CD4-positive, CD25-positive, alpha-beta regulatory T cell (primary cell): ENCODE measurements at regions not wholly inside any gene's neighbourhood (a gene's known extent, or its start where the extent isn't known, plus 50 kb on each side); places are given as distances from the start of the nearest gene placed in this dataset.
"Not testable (repeated sequence)": the region's sequence is repeated elsewhere in the genome, so short reads cannot be mapped to it uniquely, and the experiment has no call there.

Experiments used
- ATAC-seq, 2 donors: fragments of 150-1000 bp; cut with Tn5 transposase; one replicate each; pipeline ENCODE4 v1.10.0; 2021; ENCODE audit warnings: low read depth in 2 of 2, moderate number of reproducible peaks in 2 of 2, moderate library complexity in 1 of 2
- DNase-seq, 3 donors: peaks; one replicate each; pipeline versions ENCODE4 v3.0.0 to v3.0.0-alpha.2; 2012 to 2022; ENCODE audit warnings: mixed read lengths in 1 of 3
- H3K27ac ChIP-seq: one replicate; pipeline ENCODE4 v1.7.0; 2013; ENCODE audit warnings: mild to moderate bottlenecking, low read length; ENCODE audit not compliant: insufficient read depth, poor library complexity, severe bottlenecking
- H3K27me3 ChIP-seq: one replicate; pipeline ENCODE4 v1.7.0; 2013; ENCODE audit warnings: low read length; ENCODE audit not compliant: control insufficient read depth, insufficient read depth
- H3K36me3 ChIP-seq: one replicate; pipeline ENCODE4 v1.7.0; 2013; ENCODE audit warnings: mild to moderate bottlenecking, low read length, moderate library complexity; ENCODE audit not compliant: control insufficient read depth, insufficient read depth
- H3K4me1 ChIP-seq: 2 replicates; pipeline ENCODE4 v1.7.0; 2013; ENCODE audit warnings: mild to moderate bottlenecking, low read length; ENCODE audit not compliant: insufficient read depth, control insufficient read depth, poor library complexity, severe bottlenecking
- H3K4me3 ChIP-seq: one replicate; pipeline ENCODE4 v1.7.0; 2013; ENCODE audit warnings: low read depth, mild to moderate bottlenecking, low read length, moderate library complexity
- H3K9me3 ChIP-seq, 2 experiments: 1 replicate in 1 of 2; 2 replicates in 1 of 2; pipeline ENCODE4 v1.7.0; 2013; ENCODE audit warnings: low read length in 2 of 2, mild to moderate bottlenecking in 1 of 2, moderate library complexity in 1 of 2; ENCODE audit not compliant: control insufficient read depth in 2 of 2
- H3K27ac Mint-ChIP-seq, 3 donors: one replicate each; pipeline ENCODE4 v1.8.0; 2020 to 2022; ENCODE audit warnings: mild to moderate bottlenecking in 3 of 3, mixed read lengths in 3 of 3, moderate library complexity in 2 of 3
- H3K27me3 Mint-ChIP-seq: one replicate; pipeline ENCODE4 v1.8.0; 2022; ENCODE audit warnings: mild to moderate bottlenecking, mixed read lengths
- H3K36me3 Mint-ChIP-seq: one replicate; pipeline ENCODE4 v1.8.0; 2020; ENCODE audit warnings: mixed read lengths
- H3K4me1 Mint-ChIP-seq, 4 donors: one replicate each; pipeline ENCODE4 v1.8.0; 2020 to 2022; ENCODE audit warnings: mixed read lengths in 4 of 4, mild to moderate bottlenecking in 1 of 4
- H3K4me3 Mint-ChIP-seq, 4 donors: one replicate each; pipeline ENCODE4 v1.8.0; 2020 to 2022; ENCODE audit warnings: mild to moderate bottlenecking in 4 of 4, mixed read lengths in 4 of 4, moderate library complexity in 3 of 4
- H3K9me3 Mint-ChIP-seq, 7 donors: one replicate each; pipeline ENCODE4 v1.8.0; 2020 to 2022; ENCODE audit warnings: mixed read lengths in 7 of 7, mild to moderate bottlenecking in 3 of 7, moderate library complexity in 2 of 7

DNA sequence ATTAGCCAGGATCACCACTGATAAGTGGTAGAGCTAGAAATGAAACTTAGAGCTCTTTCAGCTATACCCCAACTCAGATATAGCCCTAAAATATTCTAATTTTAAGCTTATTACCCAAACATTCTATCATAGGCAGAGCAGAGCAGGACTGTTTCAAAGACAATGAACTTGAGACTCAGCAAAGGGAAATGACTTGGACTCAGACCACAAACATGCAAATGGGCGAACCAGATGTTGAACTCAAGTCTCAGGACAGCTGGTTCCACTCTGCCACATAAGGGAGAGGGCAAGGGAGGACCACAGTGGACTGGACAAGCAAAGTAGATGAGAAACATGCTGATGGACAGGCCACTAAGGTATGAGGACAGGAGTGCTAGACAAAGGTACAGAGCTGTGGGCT, 315.3 kb downstream of the OMA1 start:
- Histone ChIP-seq H3K27me3 (no peaks in the 10 kb centered on the region), H3K9me3 (no peaks in the 10 kb centered on the region), H3K4me3 (no peak overlapping the region), H3K27ac (no peak overlapping the region), H3K36me3 (no peaks in the 10 kb centered on the region), H3K4me1 (no peaks in the 10 kb centered on the region)
- ATAC-seq, result no peak
- H3K4me3 Mint-ChIP-seq, result no peak overlapping the region
- no peaks in the 10 kb centered on the region for H3K4me1 Mint-ChIP-seq
- no peaks in the 10 kb centered on the region for H3K36me3 Mint-ChIP-seq
- no peak for DNase-seq
- H3K27ac Mint-ChIP-seq, result no peak overlapping the region
- no peaks in the 10 kb centered on the region for H3K27me3 Mint-ChIP-seq
- H3K9me3 Mint-ChIP-seq, result no peaks in the 10 kb centered on the region

DNA sequence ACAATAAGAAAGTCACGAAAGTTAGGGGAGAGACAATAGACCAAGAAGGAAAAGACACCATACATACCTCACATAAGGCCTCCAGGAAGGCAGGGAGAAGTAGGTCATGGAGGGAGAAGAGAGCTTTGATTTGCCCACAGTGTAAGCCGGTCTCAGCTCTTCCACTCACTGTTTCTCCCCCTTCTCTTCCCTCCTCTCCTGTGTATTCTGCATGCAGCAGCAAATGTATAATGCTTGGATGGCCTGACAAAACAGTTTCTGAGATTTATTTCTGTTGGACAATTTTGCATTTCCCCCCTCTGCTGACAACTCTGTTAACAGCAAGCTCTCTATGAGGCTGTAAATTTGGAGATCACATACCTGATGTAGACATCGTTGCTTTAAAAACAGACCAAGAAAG, 318.9 kb downstream of the OMA1 start:
- H3K9me3 ChIP-seq, result no peaks in the 10 kb centered on the region
- Mint-ChIP-seq H3K27me3 (no peaks in the 10 kb centered on the region), H3K4me3 (no peak overlapping the region), H3K4me1 (no peaks in the 10 kb centered on the region), H3K27ac (no peak overlapping the region), H3K36me3 (no peaks in the 10 kb centered on the region), H3K9me3 (no peaks in the 10 kb centered on the region)
- ATAC-seq (no peak), DNase-seq (no peak)
- no peaks in the 10 kb centered on the region for H3K4me1 ChIP-seq
- H3K27me3 ChIP-seq, result no peaks in the 10 kb centered on the region
- H3K36me3 ChIP-seq, result no peaks in the 10 kb centered on the region
- H3K4me3 ChIP-seq, result no peak overlapping the region
- no peak overlapping the region for H3K27ac ChIP-seq

DNA sequence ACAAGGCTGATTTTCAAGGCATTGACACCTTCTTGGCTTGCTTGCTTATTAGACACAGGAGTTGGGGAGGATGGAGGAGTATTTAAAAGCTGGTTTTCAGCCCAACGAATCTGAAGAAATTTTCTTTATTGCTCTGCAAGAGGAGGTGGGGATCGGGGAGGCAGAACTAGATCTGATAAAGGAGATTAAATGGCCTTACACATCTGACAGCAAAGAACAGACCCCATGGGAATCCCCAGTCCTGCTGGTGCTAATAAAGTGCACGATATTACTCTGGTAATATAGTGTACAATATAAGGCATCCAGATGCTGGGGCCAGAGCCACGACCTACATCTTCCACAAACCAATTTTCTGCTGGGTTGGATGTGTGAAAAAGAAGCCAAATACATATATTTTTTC, 323.0 kb downstream of the OMA1 start:
- no peaks in the 10 kb centered on the region for H3K36me3 ChIP-seq
- no peak for DNase-seq
- no peak for ATAC-seq
- Mint-ChIP-seq H3K27ac (no peak overlapping the region), H3K4me3 (no peak overlapping the region), H3K4me1 (no peaks in the 10 kb centered on the region), H3K27me3 (no peaks in the 10 kb centered on the region), H3K36me3 (no peaks in the 10 kb centered on the region), H3K9me3 (no peaks in the 10 kb centered on the region)
- no peak overlapping the region for H3K4me3 ChIP-seq
- H3K27me3 ChIP-seq, result no peaks in the 10 kb centered on the region
- H3K27ac ChIP-seq, result no peak overlapping the region
- no peaks in the 10 kb centered on the region for H3K4me1 ChIP-seq
- H3K9me3 ChIP-seq, result no peaks in the 10 kb centered on the region

DNA sequence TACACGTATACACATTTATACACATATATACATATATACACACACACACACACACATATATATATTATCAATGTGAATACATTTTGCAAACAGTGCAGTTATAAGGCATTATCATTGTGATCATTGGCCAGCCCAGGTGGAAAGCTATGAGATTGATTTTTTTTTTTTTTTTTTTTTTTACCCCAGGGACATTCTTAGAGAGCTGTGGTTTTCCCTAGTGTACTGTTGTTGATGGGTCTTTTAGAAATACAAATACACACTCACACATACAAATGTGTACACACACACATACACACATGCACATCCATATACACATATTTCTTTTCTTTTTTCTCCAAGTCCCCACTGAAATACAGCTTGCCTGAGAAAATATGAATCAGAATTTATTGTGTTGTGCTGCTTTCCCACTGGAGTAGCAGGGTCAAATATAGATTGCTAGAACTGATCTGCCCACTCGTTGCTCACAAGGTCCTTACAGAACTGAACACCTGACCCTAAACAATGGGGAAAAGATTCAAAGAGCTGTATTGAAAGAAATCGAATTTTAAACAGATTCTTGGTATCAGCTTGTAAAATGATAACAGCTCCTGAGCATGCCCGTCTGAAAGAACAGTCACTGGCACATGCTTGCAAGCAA, 325.6 kb downstream of the OMA1 start:
- no peaks in the 10 kb centered on the region for H3K4me1 ChIP-seq
- Mint-ChIP-seq H3K27ac (no peak overlapping the region), H3K9me3 (no peaks in the 10 kb centered on the region), H3K4me3 (no peak overlapping the region), H3K27me3 (no peaks in the 10 kb centered on the region), H3K4me1 (no peaks in the 10 kb centered on the region), H3K36me3 (no peaks in the 10 kb centered on the region)
- no peak overlapping the region for H3K27ac ChIP-seq
- H3K27me3 ChIP-seq, result no peaks in the 10 kb centered on the region
- no peaks in the 10 kb centered on the region for H3K36me3 ChIP-seq
- H3K9me3 ChIP-seq, result no peaks in the 10 kb centered on the region
- H3K4me3 ChIP-seq, result no peak overlapping the region
- no peak for ATAC-seq
- DNase-seq, result no peak

DNA sequence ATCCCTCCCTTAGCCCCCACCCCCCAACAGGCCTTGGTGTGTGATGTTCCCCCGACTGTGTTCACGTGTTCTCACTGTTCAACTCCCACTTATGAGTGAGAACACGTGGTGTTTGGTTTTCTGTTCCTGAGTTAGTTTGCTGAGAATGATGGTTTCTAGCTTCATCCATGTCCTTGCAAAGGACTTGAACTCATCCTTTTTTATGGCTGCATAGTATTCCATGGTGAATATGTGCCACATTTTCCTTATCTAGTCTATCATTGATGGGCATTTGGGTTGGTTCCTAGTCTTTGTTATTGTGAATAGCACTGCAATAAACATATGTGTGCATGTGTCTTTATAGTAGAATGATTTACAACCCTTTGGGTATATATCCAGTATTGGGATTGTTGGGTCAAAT, 330.4 kb downstream of the OMA1 start:
- not testable (repeated sequence) for H3K27me3 Mint-ChIP-seq, H3K4me1 Mint-ChIP-seq, H3K9me3 Mint-ChIP-seq, H3K36me3 ChIP-seq, H3K27ac Mint-ChIP-seq, H3K4me3 ChIP-seq, ATAC-seq, H3K4me3 Mint-ChIP-seq, H3K36me3 Mint-ChIP-seq, H3K9me3 ChIP-seq, H3K4me1 ChIP-seq, H3K27me3 ChIP-seq, DNase-seq, H3K27ac ChIP-seq

DNA sequence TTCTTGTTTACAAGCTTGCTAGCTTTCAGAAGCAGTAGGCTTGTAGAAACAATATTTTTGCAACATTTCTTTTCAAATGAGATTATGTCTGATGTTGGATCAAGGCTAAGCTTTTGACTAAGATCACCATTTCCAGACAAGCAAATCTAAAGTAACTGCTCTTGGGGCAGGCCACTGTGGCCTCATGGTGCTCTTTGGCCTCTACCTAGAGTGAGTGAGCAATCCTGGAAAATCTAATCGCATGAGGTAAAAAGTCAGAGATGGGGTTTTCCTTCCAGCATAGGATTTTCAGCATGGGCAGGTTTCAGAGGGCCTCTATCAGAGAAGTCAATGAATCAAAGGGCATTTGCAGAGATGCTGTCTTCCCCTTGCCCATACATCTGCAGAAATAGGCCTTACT, 331.9 kb downstream of the OMA1 start:
- peaks cover 0 to 5% (median 0%) of the 10 kb centered on the region in 7 donors for H3K9me3 Mint-ChIP-seq
- no peaks in the 10 kb centered on the region for H3K4me1 ChIP-seq
- ATAC-seq, result no peak

DNA sequence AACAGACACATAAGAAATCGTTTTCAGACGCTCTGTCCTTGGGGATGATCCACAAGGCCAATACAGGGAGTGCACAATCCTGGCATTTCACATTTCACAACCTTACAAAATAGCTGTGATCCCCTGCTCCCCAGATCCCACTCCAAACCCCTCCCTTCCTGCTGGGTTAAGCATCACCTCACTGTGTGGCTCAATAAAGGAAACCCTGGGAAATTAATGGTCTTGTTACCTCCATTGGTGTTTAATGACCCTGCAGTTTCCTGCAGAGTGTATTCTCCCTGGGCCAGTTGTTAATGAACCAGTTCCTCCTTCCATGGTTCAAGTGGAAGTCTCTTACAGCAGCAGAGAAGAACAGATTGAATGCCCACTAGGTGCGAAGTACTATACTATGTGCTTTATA, 334.7 kb downstream of the OMA1 start:
- no peaks in the 10 kb centered on the region for H3K27me3 ChIP-seq
- H3K9me3 ChIP-seq, result no peaks in the 10 kb centered on the region
- H3K4me3 Mint-ChIP-seq, result no peak overlapping the region
- no peak overlapping the region for H3K27ac Mint-ChIP-seq
- no peak overlapping the region for H3K27ac ChIP-seq
- no peaks in the 10 kb centered on the region for H3K27me3 Mint-ChIP-seq
- H3K4me1 Mint-ChIP-seq, result no peaks in the 10 kb centered on the region
- ATAC-seq (no peak), DNase-seq (no peak)
- H3K9me3 Mint-ChIP-seq, result peaks cover 0 to 5% (median 0%) of the 10 kb centered on the region in 7 donors
- no peak overlapping the region for H3K4me3 ChIP-seq
- H3K36me3 ChIP-seq, result no peaks in the 10 kb centered on the region
- H3K4me1 ChIP-seq, result no peaks in the 10 kb centered on the region
- no peaks in the 10 kb centered on the region for H3K36me3 Mint-ChIP-seq

More for the DNA sequence above, 331.9 kb downstream of the OMA1 start:
- no peaks in the 10 kb centered on the region for H3K27me3 Mint-ChIP-seq
- no peak overlapping the region for H3K4me3 Mint-ChIP-seq
- no peaks in the 10 kb centered on the region for H3K36me3 ChIP-seq
- no peaks in the 10 kb centered on the region for H3K9me3 ChIP-seq
- no peak overlapping the region for H3K4me3 ChIP-seq
- no peaks in the 10 kb centered on the region for H3K4me1 Mint-ChIP-seq
- no peak overlapping the region for H3K27ac Mint-ChIP-seq
- no peaks in the 10 kb centered on the region for H3K36me3 Mint-ChIP-seq
- DNase-seq, result no peak
- H3K27me3 ChIP-seq, result no peaks in the 10 kb centered on the region
- no peak overlapping the region for H3K27ac ChIP-seq

DNA sequence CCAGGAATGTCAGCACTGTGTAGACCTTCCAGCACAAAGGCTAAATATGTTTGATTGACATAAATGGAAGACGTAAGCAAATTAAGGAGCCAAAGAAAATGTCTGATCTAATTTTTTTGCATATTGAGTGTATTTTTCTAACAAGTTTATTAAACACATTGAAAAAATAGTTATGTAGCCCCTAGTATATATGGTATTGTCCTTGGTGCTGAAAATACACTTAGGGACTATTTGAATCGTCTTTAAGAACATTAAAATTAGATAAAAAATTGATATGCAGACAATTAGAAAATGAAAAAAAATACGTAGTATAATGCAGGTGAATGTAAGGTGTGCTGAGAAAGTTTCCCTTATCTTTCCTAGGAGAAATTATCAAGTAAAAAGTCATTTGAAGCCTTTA, 337.0 kb downstream of the OMA1 start:
- H3K9me3 ChIP-seq, result no peaks in the 10 kb centered on the region
- H3K27me3 ChIP-seq, result no peaks in the 10 kb centered on the region
- peaks cover 0 to 5% (median 0%) of the 10 kb centered on the region in 7 donors for H3K9me3 Mint-ChIP-seq
- H3K36me3 Mint-ChIP-seq, result no peaks in the 10 kb centered on the region
- no peak overlapping the region for H3K27ac Mint-ChIP-seq
- no peaks in the 10 kb centered on the region for H3K36me3 ChIP-seq
- no peaks in the 10 kb centered on the region for H3K4me1 ChIP-seq
- no peak overlapping the region for H3K4me3 Mint-ChIP-seq
- H3K4me1 Mint-ChIP-seq, result no peaks in the 10 kb centered on the region
- no peak overlapping the region for H3K4me3 ChIP-seq
- H3K27ac ChIP-seq, result no peak overlapping the region
- ATAC-seq (no peak), DNase-seq (no peak)
- H3K27me3 Mint-ChIP-seq, result no peaks in the 10 kb centered on the region
